Thoracic aorta (tissue), 2 donors: ENCODE measurements at regions not wholly inside any gene's neighbourhood (a gene's known extent, or its start where the extent isn't known, plus 50 kb on each side); places are given as distances from the start of the nearest gene placed in this dataset.

Experiments
- ATAC-seq: fragments of 150-250 bp; one replicate; pipeline ENCODE4 v1.8.0; 2017; ENCODE audit warnings: low read depth; ENCODE audit not compliant: insufficient number of reproducible peaks, low FRiP score
- DNase-seq: peaks from one replicate; pipeline ENCODE4 v3.0.0-alpha.2; 2020; ENCODE audit warnings: low spot score
- H3K27ac ChIP-seq, 2 donors: fragments of 200-600 bp; sonication (generic); 1 replicate in 1 of 2; 2 replicates in 1 of 2; pipeline ENCODE4 v1.5.1; 2016; ENCODE audit warnings: mild to moderate bottlenecking in 2 of 2, moderate library complexity in 2 of 2
- H3K27me3 ChIP-seq: fragments of 200-600 bp; sonication (generic); replicated peaks from 2 replicates; pipeline ENCODE4 v1.6.0; 2016; ENCODE audit warnings: mild to moderate bottlenecking; ENCODE audit not compliant: insufficient read depth
- H3K36me3 ChIP-seq: fragments of 200-600 bp; sonication (generic); one replicate; pipeline ENCODE4 v1.5.1; 2016
- H3K4me1 ChIP-seq, 2 donors: fragments of 200-600 bp; sonication (generic); 1 replicate in 1 of 2; 2 replicates in 1 of 2; pipeline versions ENCODE4 v1.5.1 to v1.6.0; 2016; ENCODE audit warnings: low read depth in 2 of 2, mild to moderate bottlenecking in 1 of 2; ENCODE audit not compliant: control insufficient read depth in 1 of 2
- H3K4me3 ChIP-seq: fragments of 200-600 bp; sonication (generic); 2 replicates; pipeline ENCODE4 v1.5.1; 2016; ENCODE audit warnings: mild to moderate bottlenecking
- H3K9me3 ChIP-seq: fragments of 200-600 bp; sonication (generic); 2 replicates; pipeline ENCODE4 v1.5.1; 2016
- CTCF ChIP-seq: fragments of 200-600 bp; sonication (generic); IDR thresholded peaks from one replicate; pipeline ENCODE4 v1.5.1; 2019; ENCODE audit warnings: antibody characterized with exemption

GRCh38 chr2:129896226-129897100 is 83.0 kb upstream of the RAB6C start:
- no peaks in the 10 kb centered on the region for H3K36me3 ChIP-seq
- H3K9me3 ChIP-seq, result no peaks in the 10 kb centered on the region
- ATAC-seq (no peak), DNase-seq (no peak)
- no peak overlapping the region for H3K27ac ChIP-seq
- no peak for TF ChIP-seq CTCF
- no peaks in the 10 kb centered on the region for H3K27me3 ChIP-seq
- no peak overlapping the region for H3K4me3 ChIP-seq
- no peaks in the 10 kb centered on the region for H3K4me1 ChIP-seq

GRCh38 chr2:129901754-129902415 is 77.6 kb upstream of the RAB6C start:
- Histone ChIP-seq H3K9me3 (no peaks in the 10 kb centered on the region), H3K4me1 (no peaks in the 10 kb centered on the region), H3K27me3 (no peaks in the 10 kb centered on the region), H3K27ac (no peak overlapping the region), H3K4me3 (no peak overlapping the region), H3K36me3 (no peaks in the 10 kb centered on the region)
- ATAC-seq (no peak), DNase-seq (no peak)
- TF ChIP-seq CTCF, result no peak

GRCh38 chr2:129902731-129903585 is 76.5 kb upstream of the RAB6C start:
- H3K36me3 ChIP-seq, result no peaks in the 10 kb centered on the region
- no peaks in the 10 kb centered on the region for H3K9me3 ChIP-seq
- no peak for TF ChIP-seq CTCF
- no peaks in the 10 kb centered on the region for H3K27me3 ChIP-seq
- H3K4me3 ChIP-seq, result no peak overlapping the region
- DNase-seq (no peak), ATAC-seq (no peak)
- no peak overlapping the region for H3K27ac ChIP-seq
- H3K4me1 ChIP-seq, result no peaks in the 10 kb centered on the region

- Histone ChIP-seq H3K9me3 (no peaks in the 10 kb centered on the region), H3K27ac (no peak overlapping the region), H3K4me3 (no peak overlapping the region), H3K27me3 (no peaks in the 10 kb centered on the region), H3K4me1 (no peaks in the 10 kb centered on the region), H3K36me3 (no peaks in the 10 kb centered on the region)
- no peak for DNase-seq
- no peak for TF ChIP-seq CTCF
- ATAC-seq, result no peak
Measured at GRCh38 chr2:129903586-129904425, 75.7 kb upstream of the RAB6C start.
